ENCODE measurements at regions not wholly inside any gene's neighbourhood (a gene's known extent, or its start where the extent isn't known, plus 50 kb on each side); places are given as distances from the start of the nearest gene placed in this dataset.

DNA sequence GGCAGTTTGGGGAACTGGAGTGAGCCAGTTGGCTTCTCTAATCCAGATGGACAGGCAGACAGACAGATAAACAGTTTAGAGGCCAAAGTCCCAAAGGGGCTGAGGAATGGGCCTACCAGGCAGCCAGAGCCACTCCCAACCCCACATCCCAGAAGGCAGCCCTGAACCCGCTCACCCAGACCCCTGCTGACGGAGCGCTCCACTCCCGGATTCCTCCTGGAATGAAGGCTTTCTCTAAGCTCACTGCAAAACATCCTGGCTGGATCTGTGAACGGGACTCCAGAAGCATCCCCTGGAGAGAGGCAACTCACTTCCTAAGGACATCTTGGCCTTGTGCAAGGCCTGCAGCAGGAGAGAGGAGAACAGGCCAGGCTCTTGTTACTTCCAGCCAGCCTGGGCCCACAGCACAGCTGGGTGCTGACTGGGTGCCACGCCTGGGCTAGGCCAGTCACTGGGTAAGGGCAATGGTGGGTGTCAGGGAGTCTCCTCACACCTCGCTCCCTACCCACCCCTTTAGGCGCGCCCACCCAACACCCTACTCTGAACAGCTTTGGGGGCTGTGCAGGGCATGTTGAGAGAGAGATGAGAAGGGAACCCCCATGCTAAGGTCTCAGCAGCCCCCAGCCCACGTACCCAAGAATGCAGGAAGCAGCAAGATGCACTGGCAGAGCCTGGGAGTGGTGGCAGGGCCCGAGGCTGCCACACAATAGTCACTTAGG lies 168.6 kb upstream of the ZMIZ1 start:
- in situ Hi-C loops (cut with MboI; ENCODE audit: low sequenced_read_pairs, unreplicated experiment), result no loop called here
- TF ChIP-seq CTCF (IDR thresholded peaks at IDR 0.05; ENCODE audit: borderline replicate concordance, control extremely low read depth, extremely low read depth, insufficient read depth, missing control alignments), result no peak

DNA sequence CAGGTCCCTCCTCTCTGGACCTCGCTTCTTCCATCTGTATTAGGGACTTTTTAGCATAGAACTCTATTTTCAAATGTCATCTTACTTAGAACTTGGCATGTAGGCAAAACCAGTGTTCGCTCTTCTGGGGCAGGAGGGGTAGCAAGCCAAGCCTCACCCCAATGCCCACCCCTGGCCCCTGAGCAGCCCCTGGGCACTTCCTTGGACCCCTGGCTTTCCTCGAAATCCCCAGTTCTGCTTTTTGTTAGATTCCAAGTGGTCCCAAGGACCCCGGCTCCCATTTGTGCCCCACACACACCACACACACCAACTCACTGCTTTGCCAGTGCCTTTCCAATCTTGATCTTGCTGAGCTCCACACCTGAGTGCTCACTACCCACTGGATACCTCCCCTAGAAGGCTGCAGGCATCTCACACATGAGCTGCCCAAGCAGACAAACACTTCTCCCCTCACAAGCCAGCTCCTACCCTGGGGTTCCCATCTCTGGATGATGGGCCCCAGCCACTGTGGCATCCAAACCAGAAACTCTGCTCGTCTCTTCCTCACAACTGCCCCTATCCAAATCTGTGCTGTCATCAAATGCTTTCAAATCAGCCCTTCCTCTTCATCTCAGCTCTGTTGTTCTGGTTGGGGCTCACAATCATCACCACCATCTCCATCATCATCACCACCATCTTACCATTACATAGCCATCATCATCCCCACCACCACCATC lies 167.9 kb upstream of the ZMIZ1 start:
- in situ Hi-C loops (cut with MboI; ENCODE audit: low sequenced_read_pairs, unreplicated experiment), result no loop called here
- no peak for TF ChIP-seq CTCF (IDR thresholded peaks at IDR 0.05; ENCODE audit: borderline replicate concordance, control extremely low read depth, extremely low read depth, insufficient read depth, missing control alignments)
- DNase-seq (ENCODE audit: low spot score), result no peak

More for the DNA sequence above, 168.6 kb upstream of the ZMIZ1 start:
- no peak for DNase-seq (ENCODE audit: low spot score)

DNA sequence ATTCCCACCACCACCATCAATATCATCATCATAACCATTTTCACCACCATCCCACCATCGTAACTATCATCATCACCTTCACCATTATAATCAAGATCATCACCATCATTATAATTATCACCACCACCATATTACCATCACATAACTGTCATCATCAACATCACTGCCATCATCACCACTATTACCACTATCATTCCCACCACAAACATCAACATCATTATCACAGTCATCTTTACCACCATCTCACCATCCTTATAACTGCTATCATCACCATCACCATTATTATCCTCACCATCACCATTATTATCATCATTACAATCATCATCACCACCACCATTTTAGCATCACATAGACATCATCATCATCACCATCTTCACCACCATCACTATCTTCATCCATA lies 167.1 kb upstream of the ZMIZ1 start:
- no peak for TF ChIP-seq CTCF (IDR thresholded peaks at IDR 0.05; ENCODE audit: borderline replicate concordance, control extremely low read depth, extremely low read depth, insufficient read depth, missing control alignments)
- in situ Hi-C loops (cut with MboI; ENCODE audit: low sequenced_read_pairs, unreplicated experiment), result no loop called here
- DNase-seq (ENCODE audit: low spot score), result no peak

DNA sequence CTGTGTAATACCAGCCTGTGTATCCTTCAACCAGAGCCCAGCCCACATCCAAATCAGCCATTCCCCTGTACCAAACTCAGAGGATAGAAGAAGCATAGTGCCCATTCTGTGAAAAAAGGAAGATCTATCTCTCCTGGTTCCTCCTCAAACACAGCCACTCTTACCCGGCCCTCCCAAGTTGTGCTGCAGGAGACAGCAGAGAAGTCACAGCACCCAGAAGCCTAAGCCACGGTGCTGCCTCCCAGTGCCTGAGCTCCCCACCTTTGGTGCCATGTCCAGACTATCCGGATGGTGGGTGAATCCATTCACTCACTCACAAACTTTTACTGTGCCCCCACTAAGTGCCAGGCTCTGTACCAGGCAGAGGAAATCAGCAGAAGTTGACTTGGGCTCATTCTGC lies 166.0 kb upstream of the ZMIZ1 start:
- no peak for TF ChIP-seq CTCF (IDR thresholded peaks at IDR 0.05; ENCODE audit: borderline replicate concordance, control extremely low read depth, extremely low read depth, insufficient read depth, missing control alignments)
- no peak for DNase-seq (ENCODE audit: low spot score)
- in situ Hi-C loops (cut with MboI; ENCODE audit: low sequenced_read_pairs, unreplicated experiment), result no loop called here

DNA sequence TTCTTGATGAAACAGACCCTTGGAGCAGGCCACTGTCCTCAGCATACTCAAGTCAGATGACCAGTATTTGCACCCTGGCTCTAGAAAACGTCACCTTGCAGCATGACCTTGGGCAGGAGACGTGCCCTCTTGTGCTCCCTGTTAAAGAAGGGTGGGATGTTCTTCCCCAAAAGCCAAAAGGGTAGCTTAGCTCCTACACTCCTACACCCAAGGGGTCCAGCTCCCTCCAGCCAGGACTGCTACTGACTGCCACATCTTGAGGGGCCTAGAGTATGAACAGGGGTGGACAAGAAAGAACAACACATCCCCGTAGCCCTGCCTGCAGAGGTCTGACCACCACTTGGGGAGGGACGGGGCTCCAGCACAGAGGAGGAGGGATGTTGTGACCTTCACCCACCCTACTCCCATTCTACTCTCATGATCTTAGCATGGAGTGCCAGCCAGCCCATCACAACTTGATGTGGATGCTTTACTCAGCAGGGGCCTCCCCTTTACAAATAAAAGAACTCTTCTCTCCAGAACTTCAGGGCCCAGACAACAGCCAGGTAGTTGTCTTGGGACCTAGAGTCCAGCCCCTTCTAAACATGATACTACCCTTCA lies 165.3 kb upstream of the ZMIZ1 start:
- no peak for TF ChIP-seq CTCF (IDR thresholded peaks at IDR 0.05; ENCODE audit: borderline replicate concordance, control extremely low read depth, extremely low read depth, insufficient read depth, missing control alignments)
- in situ Hi-C loops (cut with MboI; ENCODE audit: low sequenced_read_pairs, unreplicated experiment), result no loop called here
- no peak for DNase-seq (ENCODE audit: low spot score)

- no peak for TF ChIP-seq CTCF (IDR thresholded peaks at IDR 0.05; ENCODE audit: borderline replicate concordance, control extremely low read depth, extremely low read depth, insufficient read depth, missing control alignments)
- no peak for DNase-seq (ENCODE audit: low spot score)
- in situ Hi-C loops (cut with MboI; ENCODE audit: low sequenced_read_pairs, unreplicated experiment), result no loop called here
Measured at GRCh38 chr10:78904196-78904595, 164.6 kb upstream of the ZMIZ1 start.

All from GM13976 (cell line).